ENCODE measurements at regions not wholly inside any gene's neighbourhood (a gene's known extent, or its start where the extent isn't known, plus 50 kb on each side); places are given as distances from the start of the nearest gene placed in this dataset.

GRCh38 chr6:102918161-102918560 is 1524.7 kb downstream of the GRIK2 start:
- TF ChIP-seq CTCF (IDR thresholded peaks at IDR 0.05), result no peak

- TF ChIP-seq CTCF (IDR thresholded peaks at IDR 0.05), result no peak
Observed at GRCh38 chr6:102911571-102911970, 1518.1 kb downstream of the GRIK2 start.

- TF ChIP-seq CTCF (IDR thresholded peaks at IDR 0.05), result no peak
Observed at GRCh38 chr6:102907181-102907580, 1513.7 kb downstream of the GRIK2 start.

- no peak for TF ChIP-seq CTCF (IDR thresholded peaks at IDR 0.05)
Observed at GRCh38 chr6:102902471-102902870, 1509.0 kb downstream of the GRIK2 start.

GRCh38 chr6:102895683-102896082 is 1502.2 kb downstream of the GRIK2 start:
- TF ChIP-seq CTCF (IDR thresholded peaks at IDR 0.05), result no peak

- TF ChIP-seq CTCF (IDR thresholded peaks at IDR 0.05), result no peak
Observed at GRCh38 chr6:102885165-102885564, 1491.7 kb downstream of the GRIK2 start.

- no peak for TF ChIP-seq CTCF (IDR thresholded peaks at IDR 0.05)
Observed at GRCh38 chr6:102853249-102853955, 1459.9 kb downstream of the GRIK2 start.

- TF ChIP-seq CTCF (IDR thresholded peaks at IDR 0.05), result no peak
Observed at GRCh38 chr6:102848796-102849195, 1455.3 kb downstream of the GRIK2 start.
